ENCODE measurements at regions not wholly inside any gene's neighbourhood (a gene's known extent, or its start where the extent isn't known, plus 50 kb on each side); places are given as distances from the start of the nearest gene placed in this dataset.

DNA sequence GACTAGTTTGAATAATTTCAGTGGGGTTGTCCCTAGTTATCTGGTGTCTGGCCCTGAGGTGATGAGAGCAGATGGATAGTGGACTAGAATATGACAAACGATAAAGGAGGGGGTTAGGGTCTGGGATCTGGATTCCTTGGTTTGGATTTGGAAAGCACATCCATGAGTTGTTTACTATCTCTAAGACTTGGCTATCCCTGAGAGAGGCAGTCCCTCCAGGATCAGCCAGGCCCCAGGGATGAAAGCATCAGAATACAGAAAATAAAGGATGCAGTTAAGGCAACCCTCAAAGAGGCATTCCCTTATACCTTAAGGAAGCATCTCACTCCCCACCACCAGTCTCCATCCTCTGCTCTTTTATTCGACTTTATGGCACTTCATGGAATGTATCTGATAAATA lies 230.7 kb downstream of the NHLRC3 start:
- Histone ChIP-seq H2AK5ac (ENCODE audit: low read length, severe bottlenecking) (no peak overlapping the region), H3K27me3 (ENCODE audit: control insufficient read depth in 1 of 2, insufficient read depth in 1 of 2, low read length in 2 of 2) (peaks cover 0 to 5% of the 10 kb centered on the region in 2 experiments), H3K23ac (ENCODE audit: low read length in 2 of 2) (no peak overlapping the region), H2AFZ (ENCODE audit: low read depth, low read length) (no peak overlapping the region), H2BK5ac (ENCODE audit: low read depth, low read length, poor library complexity, severe bottlenecking) (no peak overlapping the region), H2BK120ac (ENCODE audit: low read depth, low read length) (no peak overlapping the region), H3K14ac (ENCODE audit: low read length in 2 of 2) (no peak overlapping the region), H3K4me2 (ENCODE audit: low read length, poor library complexity, severe bottlenecking) (no peak overlapping the region), H2BK12ac (ENCODE audit: low read length in 2 of 2) (no peak overlapping the region), H3K4ac (ENCODE audit: low read depth in 1 of 2, low read length in 2 of 2) (no peak overlapping the region), H3K36me3 (ENCODE audit: control insufficient read depth in 1 of 2, insufficient read depth in 2 of 2, low read depth in 1 of 2, low read length in 2 of 2) (no peaks in the 10 kb centered on the region), H3K9me3 (ENCODE audit: control insufficient read depth, low read length) (no peaks in the 10 kb centered on the region), H4K8ac (ENCODE audit: low read length) (no peak overlapping the region), H4K91ac (ENCODE audit: low read length) (no peak overlapping the region), H3K4me3 (ENCODE audit: insufficient read depth in 1 of 2, low read depth in 1 of 2, low read length in 2 of 2) (no peak overlapping the region), H2BK15ac (ENCODE audit: low read depth, poor library complexity, severe bottlenecking) (no peak overlapping the region), H3K79me1 (replicated peaks; ENCODE audit: low read length, poor library complexity, severe bottlenecking) (no peaks in the 10 kb centered on the region), H3K4me1 (ENCODE audit: control insufficient read depth, insufficient read depth, low read depth, low read length) (no peaks in the 10 kb centered on the region), H3K27ac (ENCODE audit: low read length, poor library complexity, severe bottlenecking) (no peak overlapping the region), H3K18ac (ENCODE audit: low read depth in 1 of 2, low read length in 2 of 2) (no peak overlapping the region), H3K9ac (ENCODE audit: low read length) (no peak overlapping the region)
- 80% methylated on average over 2 of the region's 2 CpGs for whole genome bisulfite sequencing
- no peak for DNase-seq

DNA sequence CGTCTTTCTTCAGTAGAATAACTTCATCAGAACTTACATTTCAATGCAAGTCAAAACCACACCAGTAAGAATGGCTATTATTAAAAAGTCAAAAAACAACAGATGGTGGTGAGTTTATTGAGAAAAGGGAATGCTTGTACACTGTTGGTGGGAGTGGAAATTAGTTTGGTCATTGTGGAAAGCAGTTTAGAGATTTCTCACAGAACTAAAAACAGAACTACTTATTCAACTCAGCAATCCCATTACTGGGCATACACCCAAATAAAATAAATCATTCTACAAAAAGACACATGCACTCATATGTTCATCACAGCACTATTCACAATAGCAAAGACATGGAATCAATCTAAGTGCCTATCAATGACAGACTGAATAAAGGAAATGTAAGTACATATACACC lies 231.2 kb downstream of the NHLRC3 start:
- no peak overlapping the region for H2AFZ ChIP-seq (ENCODE audit: low read depth, low read length)
- H3K9ac ChIP-seq (ENCODE audit: low read length): no peak overlapping the region
- peaks cover 0 to 5% of the 10 kb centered on the region in 2 experiments for H3K27me3 ChIP-seq (ENCODE audit: control insufficient read depth in 1 of 2, insufficient read depth in 1 of 2, low read length in 2 of 2)
- no peaks in the 10 kb centered on the region for H3K4me1 ChIP-seq (ENCODE audit: control insufficient read depth, insufficient read depth, low read depth, low read length)
- H2BK120ac ChIP-seq (ENCODE audit: low read depth, low read length): no peak overlapping the region
- H3K9me3 ChIP-seq (ENCODE audit: control insufficient read depth, low read length): no peaks in the 10 kb centered on the region
- no peaks in the 10 kb centered on the region for H3K36me3 ChIP-seq (ENCODE audit: control insufficient read depth in 1 of 2, insufficient read depth in 2 of 2, low read depth in 1 of 2, low read length in 2 of 2)
- no peak overlapping the region for H3K23ac ChIP-seq (ENCODE audit: low read length in 2 of 2)
- no peak overlapping the region for H2AK5ac ChIP-seq (ENCODE audit: low read length, severe bottlenecking)
- no peak overlapping the region for H3K27ac ChIP-seq (ENCODE audit: low read length, poor library complexity, severe bottlenecking)
- no peak overlapping the region for H4K8ac ChIP-seq (ENCODE audit: low read length)
- no peak for DNase-seq
- H4K91ac ChIP-seq (ENCODE audit: low read length): no peak overlapping the region
- no peak overlapping the region for H3K14ac ChIP-seq (ENCODE audit: low read length in 2 of 2)
- no CpG with 5 or more reads among the region's 1 CpG for WGBS
- no peak overlapping the region for H3K18ac ChIP-seq (ENCODE audit: low read depth in 1 of 2, low read length in 2 of 2)
- no peak overlapping the region for H3K4me3 ChIP-seq (ENCODE audit: insufficient read depth in 1 of 2, low read depth in 1 of 2, low read length in 2 of 2)
- H2BK15ac ChIP-seq (ENCODE audit: low read depth, poor library complexity, severe bottlenecking): no peak overlapping the region
- H2BK5ac ChIP-seq (ENCODE audit: low read depth, low read length, poor library complexity, severe bottlenecking): no peak overlapping the region
- H3K79me1 ChIP-seq (replicated peaks; ENCODE audit: low read length, poor library complexity, severe bottlenecking): no peaks in the 10 kb centered on the region
- no peak overlapping the region for H2BK12ac ChIP-seq (ENCODE audit: low read length in 2 of 2)
- H3K4ac ChIP-seq (ENCODE audit: low read depth in 1 of 2, low read length in 2 of 2): no peak overlapping the region
- no peak overlapping the region for H3K4me2 ChIP-seq (ENCODE audit: low read length, poor library complexity, severe bottlenecking)

GRCh38 chr13:39272994-39273393 lies 234.7 kb downstream of the NHLRC3 start:
- H3K4ac ChIP-seq (ENCODE audit: low read depth in 1 of 2, low read length in 2 of 2): no peak overlapping the region
- H2BK120ac ChIP-seq (ENCODE audit: low read depth, low read length): no peak overlapping the region
- no peak overlapping the region for H2AK5ac ChIP-seq (ENCODE audit: low read length, severe bottlenecking)
- no peaks in the 10 kb centered on the region for H3K79me1 ChIP-seq (replicated peaks; ENCODE audit: low read length, poor library complexity, severe bottlenecking)
- H2BK15ac ChIP-seq (ENCODE audit: low read depth, poor library complexity, severe bottlenecking): no peak overlapping the region
- no peak overlapping the region for H3K23ac ChIP-seq (ENCODE audit: low read length in 2 of 2)
- H3K9ac ChIP-seq (ENCODE audit: low read length): no peak overlapping the region
- no peak for DNase-seq
- H3K27me3 ChIP-seq (ENCODE audit: control insufficient read depth in 1 of 2, insufficient read depth in 1 of 2, low read length in 2 of 2): peaks cover 0 to 5% of the 10 kb centered on the region in 2 experiments
- no peak overlapping the region for H4K91ac ChIP-seq (ENCODE audit: low read length)
- no peak overlapping the region for H3K18ac ChIP-seq (ENCODE audit: low read depth in 1 of 2, low read length in 2 of 2)
- H2BK12ac ChIP-seq (ENCODE audit: low read length in 2 of 2): no peak overlapping the region
- H2AFZ ChIP-seq (ENCODE audit: low read depth, low read length): no peak overlapping the region
- no peak overlapping the region for H2BK5ac ChIP-seq (ENCODE audit: low read depth, low read length, poor library complexity, severe bottlenecking)
- no peak overlapping the region for H4K8ac ChIP-seq (ENCODE audit: low read length)
- no peak overlapping the region for H3K4me3 ChIP-seq (ENCODE audit: insufficient read depth in 1 of 2, low read depth in 1 of 2, low read length in 2 of 2)
- WGBS: no CpG with 5 or more reads among the region's 1 CpG
- H3K36me3 ChIP-seq (ENCODE audit: control insufficient read depth in 1 of 2, insufficient read depth in 2 of 2, low read depth in 1 of 2, low read length in 2 of 2): no peaks in the 10 kb centered on the region
- no peak overlapping the region for H3K14ac ChIP-seq (ENCODE audit: low read length in 2 of 2)
- no peaks in the 10 kb centered on the region for H3K4me1 ChIP-seq (ENCODE audit: control insufficient read depth, insufficient read depth, low read depth, low read length)
- H3K4me2 ChIP-seq (ENCODE audit: low read length, poor library complexity, severe bottlenecking): no peak overlapping the region
- no peaks in the 10 kb centered on the region for H3K9me3 ChIP-seq (ENCODE audit: control insufficient read depth, low read length)
- H3K27ac ChIP-seq (ENCODE audit: low read length, poor library complexity, severe bottlenecking): no peak overlapping the region

DNA sequence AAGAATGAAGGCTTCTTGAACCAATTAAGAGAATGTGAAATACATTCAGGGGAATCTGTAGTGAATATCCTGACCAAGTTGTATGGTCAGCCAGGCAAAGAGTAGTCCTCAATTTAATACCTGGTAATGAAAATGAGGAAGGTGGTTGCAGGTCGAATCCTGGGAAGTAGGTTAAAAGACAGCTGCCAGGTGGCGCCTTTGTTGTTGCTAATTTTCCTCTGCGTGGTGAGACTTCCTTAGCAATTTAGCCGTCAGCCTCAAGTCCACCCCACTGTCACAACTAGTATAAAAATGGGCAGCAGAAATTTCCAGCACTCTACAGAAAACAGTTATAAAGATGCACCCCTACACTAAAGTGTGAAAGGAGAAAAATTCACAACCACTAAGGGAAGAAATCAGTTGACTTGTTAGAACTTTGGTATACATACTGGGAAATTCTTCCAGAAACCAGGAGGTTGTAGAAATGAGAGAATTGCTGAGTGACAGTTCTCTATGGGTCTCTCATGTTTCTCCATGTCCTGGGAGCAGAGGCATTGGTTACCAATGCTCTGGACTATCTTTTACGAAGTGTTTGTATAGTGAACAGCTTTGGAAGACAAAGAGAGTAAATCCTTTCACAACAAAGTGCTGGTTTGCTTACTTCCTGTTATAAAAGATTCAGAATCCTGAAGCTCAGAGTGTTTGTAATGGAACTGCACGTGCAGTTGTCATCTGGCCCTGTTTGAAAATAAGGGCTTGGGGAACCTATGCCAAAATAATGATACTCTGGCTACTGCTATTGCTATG lies 235.9 kb downstream of the NHLRC3 start:
- no peak overlapping the region for H4K91ac ChIP-seq (ENCODE audit: low read length)
- H3K9ac ChIP-seq (ENCODE audit: low read length): no peak overlapping the region
- H4K8ac ChIP-seq (ENCODE audit: low read length): no peak overlapping the region
- no peak overlapping the region for H2BK15ac ChIP-seq (ENCODE audit: low read depth, poor library complexity, severe bottlenecking)
- no peak overlapping the region for H3K23ac ChIP-seq (ENCODE audit: low read length in 2 of 2)
- DNase-seq: no peak
- no peak overlapping the region for H2BK12ac ChIP-seq (ENCODE audit: low read length in 2 of 2)
- no peaks in the 10 kb centered on the region for H3K79me1 ChIP-seq (replicated peaks; ENCODE audit: low read length, poor library complexity, severe bottlenecking)
- WGBS: 32% methylated on average over 6 of the region's 6 CpGs
- H3K36me3 ChIP-seq (ENCODE audit: control insufficient read depth in 1 of 2, insufficient read depth in 2 of 2, low read depth in 1 of 2, low read length in 2 of 2): no peaks in the 10 kb centered on the region
- H3K4me3 ChIP-seq (ENCODE audit: insufficient read depth in 1 of 2, low read depth in 1 of 2, low read length in 2 of 2): no peak overlapping the region
- no peak overlapping the region for H2BK120ac ChIP-seq (ENCODE audit: low read depth, low read length)
- no peaks in the 10 kb centered on the region for H3K27me3 ChIP-seq (ENCODE audit: control insufficient read depth in 1 of 2, insufficient read depth in 1 of 2, low read length in 2 of 2)
- no peaks in the 10 kb centered on the region for H3K9me3 ChIP-seq (ENCODE audit: control insufficient read depth, low read length)
- H2BK5ac ChIP-seq (ENCODE audit: low read depth, low read length, poor library complexity, severe bottlenecking): no peak overlapping the region
- no peak overlapping the region for H3K4ac ChIP-seq (ENCODE audit: low read depth in 1 of 2, low read length in 2 of 2)
- no peak overlapping the region for H3K27ac ChIP-seq (ENCODE audit: low read length, poor library complexity, severe bottlenecking)
- no peak overlapping the region for H2AK5ac ChIP-seq (ENCODE audit: low read length, severe bottlenecking)
- no peak overlapping the region for H3K14ac ChIP-seq (ENCODE audit: low read length in 2 of 2)
- H3K18ac ChIP-seq (ENCODE audit: low read depth in 1 of 2, low read length in 2 of 2): no peak overlapping the region
- H3K4me2 ChIP-seq (ENCODE audit: low read length, poor library complexity, severe bottlenecking): no peak overlapping the region
- H2AFZ ChIP-seq (ENCODE audit: low read depth, low read length): no peak overlapping the region
- H3K4me1 ChIP-seq (ENCODE audit: control insufficient read depth, insufficient read depth, low read depth, low read length): no peaks in the 10 kb centered on the region
